Stomach (tissue), 8 donors: ENCODE measurements at regions not wholly inside any gene's neighbourhood (a gene's known extent, or its start where the extent isn't known, plus 50 kb on each side); places are given as distances from the start of the nearest gene placed in this dataset.
"Not testable (repeated sequence)": the region's sequence is repeated elsewhere in the genome, so short reads cannot be mapped to it uniquely, and the experiment has no call there.

ENCODE experiments used
- DNase-seq, 2 donors: peaks; one replicate each; pipeline versions ENCODE4 v3.0.0 to v3.0.0-alpha.2; 2013 to 2019
- H3K27ac ChIP-seq, 5 donors: fragments of 200-600 bp in 4 of 5; sonication (generic) in 4 of 5; one replicate each; pipeline ENCODE4 v1.5.1; 2013 to 2019; ENCODE audit warnings: mild to moderate bottlenecking in 1 of 5, moderate library complexity in 1 of 5
- H3K27me3 ChIP-seq, 3 donors: fragments of 200-600 bp; sonication (generic); one replicate each; pipeline ENCODE4 v1.5.1; 2017 to 2019; ENCODE audit warnings: mixed run types in 1 of 3
- H3K36me3 ChIP-seq, 4 donors: fragments of 200-600 bp; sonication (generic); 1 replicate in 3 of 4; 2 replicates in 1 of 4; pipeline ENCODE4 v1.5.1; 2016 to 2019
- H3K4me1 ChIP-seq, 4 donors: fragments of 200-600 bp; sonication (generic); one replicate each; pipeline ENCODE4 v1.5.1; 2016 to 2019
- H3K4me3 ChIP-seq, 4 donors: fragments of 200-600 bp; sonication (generic) in 3 of 4; one replicate each; pipeline ENCODE4 v1.5.1; 2016 to 2019; ENCODE audit warnings: mild to moderate bottlenecking in 1 of 4
- H3K9me3 ChIP-seq, 4 donors: fragments of 200-600 bp; sonication (generic); one replicate each; pipeline ENCODE4 v1.5.1; 2016 to 2019
- CTCF ChIP-seq, 7 experiments: fragments of 450-650 bp in 4 of 7; fragments of 200-600 bp in 3 of 7; sonication (generic) in 3 of 7; IDR thresholded peaks; one replicate each; pipeline ENCODE4 v1.5.1; 2016 to 2019; ENCODE audit warnings: antibody characterized with exemption in 7 of 7, control low read depth in 2 of 7, mild to moderate bottlenecking in 1 of 7
- EP300 ChIP-seq: sonication (generic); formaldehyde crosslinking; IDR thresholded peaks from one replicate; pipeline ENCODE4 v1.6.1; 2017; ENCODE audit warnings: antibody characterized with exemption
- POLR2A ChIP-seq, 4 donors: fragments of 450-650 bp; IDR thresholded peaks; one replicate each; pipeline ENCODE4 v1.6.1; 2016; ENCODE audit warnings: antibody characterized with exemption in 4 of 4, control low read depth in 2 of 4, mild to moderate bottlenecking in 1 of 4, moderate library complexity in 1 of 4
- POLR2AphosphoS5 ChIP-seq, 3 donors: sonication (generic); formaldehyde crosslinking; IDR thresholded peaks; one replicate each; pipeline ENCODE4 v1.6.1; 2016; ENCODE audit warnings: antibody characterized with exemption in 3 of 3
- WGBS, 5 donors: extraction: QIAGEN DNeasy Blood & Tissue Kit in 3 of 5; methylation state at CpG; one replicate each; pipeline versions ENCODE4 v1.1.5 to v1.1.7; 2013 to 2018; 5-methylcytosine and 5-hydroxymethylcytosine counted together
- intact Hi-C: fragments of 100-400 bp; cut with DNase I; formaldehyde crosslinking; loops from one replicate; pipeline ENCODE4 v1.15.1; 2023; ENCODE audit warnings: low total_unique reads
- donor health status: healthy with polysubstance abuse.
- donor health status: Bipolar disorder and iron deficiency.
- donor health status: healthy.

GRCh38 chr3:63128380-63128779, 149.7 kb upstream of the SYNPR start:
- 54 to 80% (median 68%) methylated on average over 3 of the region's 3 CpGs for WGBS, 5 donors
- no peaks in the 10 kb centered on the region for H3K4me1 ChIP-seq
- H3K27me3 ChIP-seq, result no peaks in the 10 kb centered on the region
- TF ChIP-seq CTCF (IDR thresholded peaks at IDR 0.05), result no peak
- TF ChIP-seq POLR2AphosphoS5 (IDR thresholded peaks at IDR 0.05), result no peak
- TF ChIP-seq POLR2A (IDR thresholded peaks at IDR 0.05), result no peak
- no peak for DNase-seq
- no peak overlapping the region for H3K4me3 ChIP-seq
- H3K27ac ChIP-seq, result no peak overlapping the region
- H3K9me3 ChIP-seq, result no peaks in the 10 kb centered on the region
- H3K36me3 ChIP-seq, result no peaks in the 10 kb centered on the region
- intact Hi-C loops, result no loop called here

- WGBS, 5 donors, result 18 to 52% (median 42%) methylated on average over 3 of the region's 3 CpGs
- Histone ChIP-seq H3K27ac (no peak overlapping the region), H3K27me3 (no peaks in the 10 kb centered on the region), H3K4me3 (no peak overlapping the region), H3K9me3 (peaks cover 0 to 5% (median 0%) of the 10 kb centered on the region in 4 donors), H3K36me3 (no peaks in the 10 kb centered on the region), H3K4me1 (no peaks in the 10 kb centered on the region)
- intact Hi-C loops, result no loop called here
- DNase-seq, result no peak
- TF ChIP-seq POLR2A (IDR thresholded peaks at IDR 0.05) (no peak), POLR2AphosphoS5 (IDR thresholded peaks at IDR 0.05) (no peak), EP300 (no peak)
Observed at GRCh38 chr3:63130625-63131024, 147.5 kb upstream of the SYNPR start.

GRCh38 chr3:63132461-63133250, 145.5 kb upstream of the SYNPR start:
- H3K4me1 ChIP-seq, result no peaks in the 10 kb centered on the region
- H3K4me3 ChIP-seq, result no peak overlapping the region
- TF ChIP-seq POLR2A (IDR thresholded peaks at IDR 0.05) (no peak), CTCF (IDR thresholded peaks at IDR 0.05) (no peak), POLR2AphosphoS5 (IDR thresholded peaks at IDR 0.05) (no peak), EP300 (no peak)
- intact Hi-C loops, result no loop called here
- no peaks in the 10 kb centered on the region for H3K27me3 ChIP-seq
- H3K27ac ChIP-seq, result no peak overlapping the region
- no peaks in the 10 kb centered on the region for H3K36me3 ChIP-seq
- peaks cover 0 to 9% (median 0%) of the 10 kb centered on the region in 4 donors for H3K9me3 ChIP-seq
- DNase-seq, result no peak
- WGBS, 5 donors, result 75 to 82% (median 76%) methylated on average over 3 to 6 of the region's 6 CpGs

GRCh38 chr3:63135367-63135766, 142.7 kb upstream of the SYNPR start:
- no peaks in the 10 kb centered on the region for H3K36me3 ChIP-seq
- no peak for DNase-seq
- peaks cover 0 to 9% (median 0%) of the 10 kb centered on the region in 4 donors for H3K9me3 ChIP-seq
- no peak overlapping the region for H3K27ac ChIP-seq
- H3K4me3 ChIP-seq, result no peak overlapping the region
- H3K4me1 ChIP-seq, result no peaks in the 10 kb centered on the region
- TF ChIP-seq EP300 (no peak), CTCF (IDR thresholded peaks at IDR 0.05) (no peak), POLR2A (IDR thresholded peaks at IDR 0.05) (no peak), POLR2AphosphoS5 (IDR thresholded peaks at IDR 0.05) (no peak)
- no peaks in the 10 kb centered on the region for H3K27me3 ChIP-seq
- intact Hi-C loops, result no loop called here

GRCh38 chr3:63136249-63136648, 141.9 kb upstream of the SYNPR start:
- H3K27ac ChIP-seq, H3K36me3 ChIP-seq, H3K27me3 ChIP-seq, H3K4me1 ChIP-seq, H3K4me3 ChIP-seq, DNase-seq, H3K9me3 ChIP-seq, intact Hi-C loops: not testable (repeated sequence)
- 87 to 90% (median 87%) methylated on average over 17 to 23 of the region's 26 CpGs for WGBS, 5 donors
